Urothelium cell line (cell line): ENCODE measurements at regions not wholly inside any gene's neighbourhood (a gene's known extent, or its start where the extent isn't known, plus 50 kb on each side); places are given as distances from the start of the nearest gene placed in this dataset.
"Not testable (repeated sequence)": the region's sequence is repeated elsewhere in the genome, so short reads cannot be mapped to it uniquely, and the experiment has no call there.

Experiments used
- DNase-seq: peaks from one replicate; pipeline ENCODE4 v3.0.0; 2011; ENCODE audit warnings: low spot score, mixed read lengths
- FAIRE-seq: peaks from 2 replicates; lab custom pipeline; 2011; peaks lifted over from hg19 to GRCh38; lab: Jason Lieb, UNC

DNA sequence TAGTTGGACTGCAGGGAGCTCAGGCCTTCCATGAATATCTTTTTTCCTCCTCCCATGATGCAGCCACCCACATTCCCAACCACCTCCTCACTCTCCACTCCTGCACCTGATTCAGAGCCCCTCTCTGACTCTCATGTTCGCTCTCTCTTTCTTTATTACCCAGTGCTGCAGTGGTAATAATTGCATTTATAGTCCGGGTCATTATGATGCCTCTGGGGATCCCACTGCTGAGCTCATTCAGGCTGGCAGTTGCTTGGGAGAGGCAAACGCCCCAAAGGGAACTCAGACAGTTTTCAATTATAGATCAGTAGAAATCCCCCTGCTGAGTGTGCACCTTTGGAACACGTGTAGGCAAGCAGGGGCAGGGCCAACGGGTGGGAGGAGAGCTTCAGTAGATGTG, 953.0 kb downstream of the GRID1 start:
- no peak for FAIRE-seq

DNA sequence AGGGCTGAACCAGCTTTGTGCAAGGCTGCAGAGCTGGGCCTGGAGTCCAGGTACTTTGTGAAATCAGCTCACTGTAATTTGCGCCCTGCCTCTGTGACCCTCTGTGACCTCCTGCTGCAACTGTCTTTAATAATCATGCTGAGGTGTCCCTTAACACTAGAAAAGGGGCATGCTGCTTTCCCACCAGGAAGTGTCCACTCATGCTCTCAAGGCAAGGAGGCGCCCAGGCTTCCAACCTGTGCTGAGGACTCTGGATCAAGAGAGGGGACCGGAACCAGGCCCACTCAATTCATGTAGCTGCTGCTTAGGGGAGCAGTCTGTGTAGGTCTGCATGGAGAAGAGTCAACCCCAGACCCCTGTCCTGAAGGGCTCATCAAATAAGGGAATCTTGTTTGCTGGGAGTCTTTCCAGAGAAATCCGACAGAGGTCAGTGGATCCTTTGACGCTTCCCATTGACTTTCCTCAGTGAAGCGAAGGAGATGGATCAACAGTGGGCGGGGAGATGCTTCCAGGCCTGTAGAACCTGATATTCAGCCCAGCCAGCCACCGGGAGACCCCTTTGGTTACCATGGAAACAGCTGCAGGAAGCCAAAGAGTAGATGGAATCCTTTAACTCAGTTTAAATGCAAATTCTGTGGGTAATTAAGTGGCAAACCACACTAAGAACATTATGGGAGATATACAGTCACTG, 945.9 kb downstream of the GRID1 start:
- no peak for FAIRE-seq
- DNase-seq = no peak

More for the DNA sequence above, 953.0 kb downstream of the GRID1 start:
- no peak for DNase-seq

DNA sequence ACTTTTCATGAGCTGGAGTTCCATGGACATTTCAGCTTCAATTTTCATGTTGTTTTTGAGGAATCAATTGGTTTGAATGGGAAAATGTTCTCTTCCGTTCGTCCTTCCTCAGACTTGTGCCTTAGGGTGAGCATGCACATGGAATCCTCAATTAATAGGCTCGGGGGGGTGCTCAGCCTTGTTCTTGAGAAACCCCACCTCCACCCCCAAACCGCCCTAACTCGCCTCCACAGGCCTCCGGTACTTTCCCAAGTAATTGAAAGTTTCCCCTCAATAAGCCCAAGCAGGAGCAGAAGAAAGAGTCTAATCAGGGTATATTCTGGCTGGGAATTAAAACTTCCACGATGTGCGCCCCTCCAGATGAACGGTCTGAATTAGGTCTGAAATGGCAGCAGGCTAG, 945.2 kb downstream of the GRID1 start:
- FAIRE-seq = no peak
- no peak for DNase-seq

GRCh38 chr10:85429126-85429525, 937.5 kb downstream of the GRID1 start:
- DNase-seq (no peak), FAIRE-seq (no peak)

GRCh38 chr10:85430991-85431390, 935.6 kb downstream of the GRID1 start:
- DNase-seq (no peak), FAIRE-seq (no peak)

GRCh38 chr10:85433248-85433647, 933.3 kb downstream of the GRID1 start:
- FAIRE-seq (no peak), DNase-seq (no peak)

DNA sequence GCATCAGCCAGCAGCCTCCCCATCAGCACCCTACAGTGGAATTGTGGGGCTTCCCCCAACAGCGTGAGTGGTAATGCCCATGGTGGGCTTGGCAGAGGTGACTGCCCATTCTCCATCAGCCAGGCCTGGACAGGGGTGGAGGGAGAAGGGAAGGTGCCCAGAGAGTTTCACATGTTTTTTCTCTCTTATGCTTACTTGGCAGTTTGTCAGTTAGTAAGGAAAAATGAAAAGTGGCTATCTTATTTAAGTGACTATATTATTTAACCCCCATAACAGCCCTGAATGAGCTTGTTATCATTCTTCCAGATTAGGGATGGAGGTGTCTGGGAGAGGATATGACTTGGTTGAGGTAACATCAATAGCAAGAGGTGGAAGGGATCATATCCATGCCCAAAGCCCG, 921.7 kb downstream of the GRID1 start:
- DNase-seq (no peak), FAIRE-seq (no peak)

GRCh38 chr10:85445702-85446101, 920.9 kb downstream of the GRID1 start:
- no peak for FAIRE-seq

GRCh38 chr10:85446827-85447226, 919.8 kb downstream of the GRID1 start:
- DNase-seq = no peak
- no peak for FAIRE-seq

More at GRCh38 chr10:85445702-85446101, 920.9 kb downstream of the GRID1 start:
- no peak for DNase-seq

GRCh38 chr10:85447690-85448089, 918.9 kb downstream of the GRID1 start:
- no peak for DNase-seq

GRCh38 chr10:85448716-85449115, 917.9 kb downstream of the GRID1 start:
- FAIRE-seq = no peak
- no peak for DNase-seq

More at GRCh38 chr10:85447690-85448089, 918.9 kb downstream of the GRID1 start:
- no peak for FAIRE-seq

DNA sequence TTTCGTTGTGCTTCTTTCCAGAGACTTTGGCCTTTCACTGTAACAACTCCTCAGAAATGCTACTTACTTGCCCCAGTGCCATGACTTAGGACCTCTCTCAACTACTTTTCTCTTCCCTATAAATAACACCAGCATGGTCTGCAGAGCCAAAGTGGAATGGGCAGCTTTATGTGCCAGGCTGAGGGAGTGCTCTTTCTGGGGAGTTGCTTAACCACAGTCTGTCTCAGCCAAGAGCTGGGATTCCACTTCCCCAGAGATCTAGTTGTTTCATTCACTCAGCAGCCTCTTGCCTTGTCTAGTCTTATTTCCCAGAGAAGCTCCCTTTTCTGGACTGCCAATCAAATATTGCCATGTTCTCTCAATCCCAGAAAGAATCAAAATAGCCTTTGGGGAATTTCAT, 912.2 kb downstream of the GRID1 start:
- no peak for DNase-seq
- FAIRE-seq = no peak

GRCh38 chr10:85457191-85457590, 909.4 kb downstream of the GRID1 start:
- FAIRE-seq = no peak
- DNase-seq = no peak

DNA sequence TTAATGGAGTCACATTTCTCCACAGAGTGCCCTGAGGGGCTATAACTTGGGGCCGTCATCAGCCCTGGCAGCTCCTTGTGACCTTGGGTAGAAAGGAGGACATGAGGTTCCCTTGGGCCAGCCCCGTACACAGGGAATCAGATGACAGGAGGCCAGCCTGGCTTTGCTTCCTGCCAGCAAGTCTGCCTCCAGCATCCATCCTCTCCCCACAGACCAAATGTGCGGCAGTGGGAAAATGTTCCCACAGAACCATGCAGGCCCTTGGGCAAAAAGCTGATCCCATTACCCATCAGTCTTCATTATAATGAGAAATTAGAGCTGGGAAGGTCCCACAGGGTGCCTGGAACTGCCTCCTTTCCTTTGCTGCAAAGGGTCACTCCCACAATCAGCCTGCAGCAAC, 908.3 kb downstream of the GRID1 start:
- DNase-seq (no peak), FAIRE-seq (no peak)

DNA sequence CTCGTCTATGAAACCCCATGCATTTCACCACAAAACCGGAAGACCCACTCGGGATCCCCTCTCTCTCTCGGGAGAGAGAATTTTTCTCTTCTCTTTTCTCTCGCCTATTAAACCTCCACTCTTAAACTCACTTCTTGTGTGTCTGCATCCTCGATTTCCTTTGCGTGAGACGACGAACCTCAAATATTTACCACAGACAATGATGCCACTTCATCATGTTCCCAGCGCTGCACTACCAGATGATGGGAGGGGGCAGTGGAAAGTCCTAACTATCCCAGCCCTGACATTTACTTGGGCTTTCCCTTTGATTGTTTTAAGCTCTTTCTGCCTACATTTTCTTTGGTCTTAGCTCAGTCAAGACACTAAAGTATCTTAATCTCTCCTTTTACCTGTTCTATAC, 906.7 kb downstream of the GRID1 start:
- FAIRE-seq (no peak), DNase-seq (no peak)

DNA sequence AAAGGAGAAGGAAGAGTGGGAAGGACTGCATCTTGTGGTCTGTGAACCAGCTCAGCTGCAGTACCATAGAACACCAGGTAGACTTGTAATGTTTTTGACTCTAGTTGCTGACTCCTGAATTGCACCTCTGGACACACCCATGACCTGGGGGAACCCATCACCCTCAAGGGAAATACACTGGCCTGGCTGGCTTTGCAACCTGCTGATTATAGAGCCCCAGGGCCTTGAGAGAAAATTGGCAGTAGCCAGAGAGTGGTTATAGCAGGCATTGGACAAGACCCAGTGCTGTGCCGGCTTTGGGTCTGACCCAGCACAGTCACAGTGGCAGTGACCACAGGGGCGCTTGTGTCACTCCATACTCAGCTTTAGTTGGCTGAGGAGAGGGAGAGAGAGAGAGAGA, 902.3 kb downstream of the GRID1 start:
- no peak for FAIRE-seq
- no peak for DNase-seq

DNA sequence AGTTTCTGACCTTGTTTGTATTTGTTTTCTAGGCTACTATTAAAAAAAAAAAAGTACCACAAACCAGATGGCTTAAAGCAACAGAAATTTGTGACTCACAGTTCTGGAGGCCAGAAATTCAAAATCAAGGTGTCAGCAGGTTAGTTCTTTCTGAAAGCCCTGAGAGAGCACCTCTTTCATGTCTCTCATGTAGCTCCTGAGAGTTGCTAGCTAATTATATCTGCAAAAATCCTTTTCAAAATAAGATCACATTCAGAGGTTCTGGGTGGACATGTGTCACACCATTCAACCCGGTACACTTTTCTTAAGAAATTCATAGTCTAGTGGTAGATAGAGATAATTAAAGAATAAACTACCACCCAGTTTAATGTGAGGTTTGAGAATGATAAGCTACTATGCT, 888.6 kb downstream of the GRID1 start:
- FAIRE-seq = no peak
- DNase-seq = no peak

DNA sequence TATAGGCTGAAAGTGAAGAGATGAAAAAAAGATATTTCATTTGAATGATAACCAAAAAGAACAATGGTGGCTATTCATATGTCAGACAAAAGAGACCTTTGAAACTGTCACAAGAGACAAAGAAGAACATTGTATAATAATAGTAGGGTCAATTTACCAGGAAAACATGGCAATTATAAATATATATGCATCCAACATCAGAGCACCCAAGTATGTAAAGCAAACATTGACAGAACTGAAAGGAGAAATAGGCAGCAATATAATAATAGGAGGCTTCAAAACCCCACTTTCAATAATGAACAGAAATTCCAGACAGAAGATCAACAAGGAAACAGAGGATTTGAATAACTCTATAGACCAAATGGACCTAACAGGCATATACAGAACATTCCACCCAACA, 876.2 kb downstream of the GRID1 start:
- FAIRE-seq (no peak), DNase-seq (no peak)

DNA sequence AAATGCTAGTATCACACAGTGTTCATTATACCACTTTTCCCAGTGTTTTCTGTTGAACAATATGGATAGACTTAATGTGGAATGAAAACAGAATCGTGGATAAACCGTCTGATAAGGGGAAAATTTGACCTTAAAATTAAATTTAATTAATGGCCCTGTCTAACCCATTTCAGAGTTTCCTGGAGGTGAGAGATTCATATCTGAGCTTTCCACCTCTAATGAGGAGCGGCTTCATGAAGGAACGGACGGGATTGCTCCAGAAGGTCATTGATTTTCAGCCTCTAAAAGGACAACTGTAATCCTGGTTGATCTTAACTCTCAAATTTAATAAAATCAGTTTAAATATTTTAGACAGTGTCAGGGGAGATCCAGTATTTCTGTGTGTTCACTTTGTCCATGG, 874.9 kb downstream of the GRID1 start:
- DNase-seq (no peak), FAIRE-seq (no peak)

DNA sequence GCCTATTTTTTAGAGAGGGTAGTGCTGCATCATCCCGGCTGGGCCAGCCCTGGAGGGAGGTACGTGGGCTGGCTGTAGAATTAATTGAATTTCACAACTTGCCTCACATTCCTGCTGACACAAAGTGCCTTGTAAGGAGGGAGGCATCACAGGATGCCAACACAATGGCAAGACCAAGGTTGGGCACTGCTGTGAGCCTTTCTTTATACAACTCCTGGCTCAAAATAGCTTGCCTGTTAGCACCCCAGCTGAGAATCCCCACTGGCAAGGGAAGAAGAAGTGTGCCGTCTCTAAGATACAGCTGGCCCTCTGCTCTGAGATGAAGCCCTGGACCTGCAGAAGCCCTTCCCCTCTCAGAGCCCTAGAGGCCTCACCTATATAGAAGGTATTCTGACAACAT, 873.9 kb downstream of the GRID1 start:
- no peak for DNase-seq

GRCh38 chr10:85493703-85494102, 872.9 kb downstream of the GRID1 start:
- DNase-seq (no peak), FAIRE-seq (no peak)

More for the DNA sequence above, 873.9 kb downstream of the GRID1 start:
- no peak for FAIRE-seq

DNA sequence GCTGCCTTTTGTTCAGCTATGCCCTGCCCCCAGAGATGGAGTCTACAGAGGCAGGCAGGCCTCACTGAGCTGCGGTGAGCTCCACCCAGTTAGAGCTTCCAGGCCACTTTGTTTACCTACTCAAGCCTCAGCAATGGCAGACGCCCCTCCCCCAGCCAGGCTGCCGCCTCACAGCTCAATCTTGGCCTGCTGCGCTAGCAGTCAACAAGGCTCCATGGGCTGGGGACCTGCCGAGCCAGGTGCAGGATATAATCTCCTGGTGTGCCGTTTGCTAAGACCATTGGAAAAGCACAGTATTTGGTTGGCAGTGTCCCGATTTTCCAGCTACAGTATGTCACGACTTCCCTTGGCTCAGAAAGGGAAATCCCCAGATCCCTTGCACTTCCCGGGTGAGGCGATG, 862.0 kb downstream of the GRID1 start:
- FAIRE-seq, DNase-seq: not testable (repeated sequence)

GRCh38 chr10:85508159-85508558, 858.4 kb downstream of the GRID1 start:
- FAIRE-seq = no peak

More at GRCh38 chr10:85508159-85508558, 858.4 kb downstream of the GRID1 start:
- DNase-seq = no peak
